ENCODE measurements at regions not wholly inside any gene's neighbourhood (a gene's known extent, or its start where the extent isn't known, plus 50 kb on each side); places are given as distances from the start of the nearest gene placed in this dataset.

- TF ChIP-seq NFE2L2 (IDR thresholded peaks at IDR 0.05; ENCODE audit: low read depth, low read length) (peak; percentile 15; the same call in 1 of the 2 replicates), FOS (IDR thresholded peaks at IDR 0.05; ENCODE audit: low read depth, low read length) (no peak), CEBPB (IDR thresholded peaks at IDR 0.05; ENCODE audit: low read depth, low read length) (peak; percentile 97)
Observed at GRCh38 chr9:109914280-109915027, 134.5 kb downstream of the PALM2AKAP2 start (continued).

GRCh38 chr9:109916316-109916715 lies 136.3 kb downstream of the PALM2AKAP2 start:
- Histone ChIP-seq H3K23ac (ENCODE audit: low read depth, low read length) (no peak overlapping the region), H3K27ac (ENCODE audit: insufficient read depth, low read length) (no peak overlapping the region), H3K14ac (replicated peaks; ENCODE audit: low read depth, low read length) (no peak overlapping the region), H3K36me3 (ENCODE audit: control insufficient read depth, insufficient read depth, low read length) (no peaks in the 10 kb centered on the region), H3K79me1 (ENCODE audit: low read depth in 1 of 2, low read length in 2 of 2) (peaks cover 19 to 54% of the 10 kb centered on the region in 2 experiments), H4K5ac (ENCODE audit: low read depth, low read length) (no peak overlapping the region), H3K9me3 (ENCODE audit: control insufficient read depth, insufficient read depth, low read length) (no peaks in the 10 kb centered on the region), H3K9me1 (ENCODE audit: insufficient read depth, low read length) (peaks cover 29% of the 10 kb centered on the region), H3K27me3 (ENCODE audit: control insufficient read depth, insufficient read depth, low read length) (no peaks in the 10 kb centered on the region), H2AK5ac (ENCODE audit: low read depth, low read length) (peak overlapping the region; percentile 56; the same call in 1 of the 2 replicates), H4K8ac (ENCODE audit: low read depth in 2 of 2, low read length in 2 of 2) (no peak overlapping the region), H3K4ac (ENCODE audit: low read depth, low read length) (no peak overlapping the region), H3K56ac (ENCODE audit: extremely low read depth, insufficient read depth, low read length) (no peak overlapping the region), H3K9ac (ENCODE audit: low read depth, low read length) (no peak overlapping the region), H3K4me1 (ENCODE audit: control insufficient read depth, insufficient read depth, low read length) (peaks cover 11% of the 10 kb centered on the region), H2BK5ac (ENCODE audit: low read depth, low read length, poor library complexity, severe bottlenecking) (no peak overlapping the region), H2AK9ac (replicated peaks; ENCODE audit: low read depth, low read length, poor library complexity) (no peak overlapping the region), H4K91ac (ENCODE audit: insufficient read depth, low read depth, low read length) (no peak overlapping the region), H2BK20ac (ENCODE audit: low read depth, low read length) (no peak overlapping the region), H2AFZ (replicated peaks; ENCODE audit: low read length, poor library complexity) (no peak overlapping the region), H2BK15ac (ENCODE audit: low read depth, low read length) (no peak overlapping the region), H2BK120ac (ENCODE audit: low read depth, low read length) (no peak overlapping the region), H3K4me3 (ENCODE audit: insufficient read depth, low read depth, low read length) (no peak overlapping the region), H3K18ac (ENCODE audit: low read depth, low read length) (no peak overlapping the region), H3K4me2 (ENCODE audit: low read depth, low read length) (no peak overlapping the region), H4K20me1 (ENCODE audit: insufficient read depth, low read length) (peaks cover 10% of the 10 kb centered on the region; the same call in 1 of the 2 replicates)
- no TSS peak for BruUV-seq (replicated peaks)
- CTCF ChIA-PET, result no interaction called here
- in situ Hi-C loops (cut with MboI; ENCODE audit: low sequenced_read_pairs) (no loop called here), dilution Hi-C loops (cut with HindIII; ENCODE audit: low sequenced_read_pairs, unreplicated experiment) (no loop called here), intact Hi-C loops (cut with micrococcal nuclease) (no loop called here)
- ATAC-seq (ENCODE audit: low read depth) (no peak), DNase-seq (no peak)
- WGBS, 2 experiments (ENCODE audit: extremely low coverage in 2 of 2, insufficient read length in 1 of 2), result 100% methylated on average over 1 of the region's 6 CpGs; no CpG with 5 or more reads in 1 of the 2 experiments
- POLR2A ChIA-PET (ENCODE audit: unreplicated experiment), result no interaction called here
- TF ChIP-seq RAD21 (IDR thresholded peaks at IDR 0.05; ENCODE audit: low read length) (no peak), RFX5 (IDR thresholded peaks at IDR 0.05; ENCODE audit: low read depth, low read length) (no peak), CEBPB (IDR thresholded peaks at IDR 0.05; ENCODE audit: low read depth, low read length) (no peak), BHLHE40 (IDR thresholded peaks at IDR 0.05; ENCODE audit: low read depth, low read length) (no peak), MXI1 (IDR thresholded peaks at IDR 0.05; ENCODE audit: borderline replicate concordance, low read depth, low read length) (no peak), SMC3 (IDR thresholded peaks at IDR 0.05; ENCODE audit: low read depth, low read length) (no peak), NFE2L2 (IDR thresholded peaks at IDR 0.05; ENCODE audit: low read depth, low read length) (no peak), ELK1 (IDR thresholded peaks at IDR 0.05; ENCODE audit: borderline replicate concordance, low read depth, low read length) (no peak), FOS (IDR thresholded peaks at IDR 0.05; ENCODE audit: low read depth, low read length) (no peak), MAFK (IDR thresholded peaks at IDR 0.05; ENCODE audit: low read depth, low read length) (no peak), CHD1 (IDR thresholded peaks at IDR 0.05; ENCODE audit: low read depth, low read length) (no peak), USF2 (IDR thresholded peaks at IDR 0.05; ENCODE audit: low read depth, low read length) (no peak), MAZ (IDR thresholded peaks at IDR 0.05; ENCODE audit: borderline replicate concordance, low read depth, low read length) (no peak), RCOR1 (IDR thresholded peaks at IDR 0.05; ENCODE audit: insufficient replicate concordance, low read length) (no peak)

Data from IMR-90 (cell line).